Choroid plexus epithelial cell (primary cell): ENCODE measurements at regions not wholly inside any gene's neighbourhood (a gene's known extent, or its start where the extent isn't known, plus 50 kb on each side); places are given as distances from the start of the nearest gene placed in this dataset.

Source experiments
- DNase-seq: peaks from one replicate; pipeline ENCODE4 v3.0.0-alpha.2; 2010; ENCODE audit warnings: low read depth
- H3K4me3 ChIP-seq: 2 replicates; pipeline ENCODE4 v1.5.1; 2011; ENCODE audit warnings: low read depth, mild to moderate bottlenecking, control low read depth, low read length, moderate library complexity
- CTCF ChIP-seq: conservative IDR thresholded peaks from 2 replicates; pipeline ENCODE4 v1.5.1; 2011; ENCODE audit warnings: low read depth, mild to moderate bottlenecking, control low read depth, inconsistent platforms, low read length, moderate library complexity

DNA sequence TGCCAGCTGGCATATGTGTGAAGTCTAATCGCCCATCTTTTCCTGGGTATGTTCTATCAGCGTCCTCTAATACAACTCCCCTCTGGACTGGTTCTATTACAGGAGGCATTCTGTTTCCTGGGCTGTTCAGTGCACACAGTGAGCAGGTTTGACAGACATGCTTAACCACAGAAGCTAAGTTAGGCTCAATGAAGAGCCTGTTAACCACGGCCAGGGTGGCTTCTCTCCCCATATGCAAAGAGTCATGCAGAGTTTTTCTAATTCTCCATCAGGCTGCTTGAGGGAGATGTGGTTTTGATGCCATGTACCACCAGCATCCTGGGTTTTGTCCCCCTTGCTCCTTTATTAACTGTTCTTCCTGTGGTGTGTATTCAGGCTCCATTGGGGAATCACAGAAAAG, 57.2 kb upstream of the ALOX12 start:
- H3K4me3 ChIP-seq: no peak overlapping the region
- DNase-seq: no peak
- TF ChIP-seq CTCF: no peak

- DNase-seq: no peak
- no peak for TF ChIP-seq CTCF
- no peak overlapping the region for H3K4me3 ChIP-seq
These were observed 55.6 kb upstream of the ALOX12 start for GRCh38 chr17:6940186-6940649.

GRCh38 chr17:6941989-6942388, 53.9 kb upstream of the ALOX12 start:
- TF ChIP-seq CTCF: no peak
- DNase-seq: no peak
- no peak overlapping the region for H3K4me3 ChIP-seq

DNA sequence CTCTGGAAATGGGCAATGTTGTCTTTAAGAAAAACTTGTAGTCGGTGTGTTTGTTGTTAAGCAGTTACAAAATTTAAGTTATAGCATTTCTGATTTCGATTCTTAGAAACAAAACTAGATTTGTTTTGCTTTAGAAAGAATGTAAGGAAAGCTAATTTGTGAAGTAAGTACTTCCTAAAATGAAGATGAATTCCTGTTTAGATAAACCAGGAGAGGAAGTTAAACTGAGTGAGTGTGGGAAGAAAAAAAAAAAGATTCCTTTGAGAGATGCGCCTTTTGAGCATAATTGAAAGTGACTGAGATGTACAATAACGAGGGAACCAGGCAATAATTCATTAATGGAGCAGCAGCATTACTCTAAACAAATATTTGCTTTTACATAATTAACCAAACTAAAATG, 52.4 kb upstream of the ALOX12 start:
- DNase-seq: no peak
- no peak overlapping the region for H3K4me3 ChIP-seq
- TF ChIP-seq CTCF: no peak
